GM18502 (cell line): ENCODE measurements at regions not wholly inside any gene's neighbourhood (a gene's known extent, or its start where the extent isn't known, plus 50 kb on each side); places are given as distances from the start of the nearest gene placed in this dataset.
A peak's percentile ranks its signal among the peaks of the same experiment; 100 is the strongest.
"Not testable (repeated sequence)": the region's sequence is repeated elsewhere in the genome, so short reads cannot be mapped to it uniquely, and the experiment has no call there.

Experiments
- ATAC-seq: cut with Tn5 transposase; IDR thresholded peaks from one replicate; pipeline ENCODE4 v1.9.1; 2021; ENCODE audit warnings: mild to moderate bottlenecking; ENCODE audit not compliant: unreplicated experiment, poor library complexity

- ATAC-seq, result no peak
These were observed 554.6 kb upstream of the RGMB start for GRCh38 chr5:98218838-98219237.

GRCh38 chr5:98227489-98227888, 546.0 kb upstream of the RGMB start:
- ATAC-seq, result no peak

- no peak for ATAC-seq
These were observed 542.4 kb upstream of the RGMB start for GRCh38 chr5:98231089-98231488.

- not testable (repeated sequence) for ATAC-seq
These were observed 535.7 kb upstream of the RGMB start for GRCh38 chr5:98237794-98238193.

GRCh38 chr5:98243972-98244371, 529.5 kb upstream of the RGMB start:
- no peak for ATAC-seq

- ATAC-seq, result no peak
These were observed 524.5 kb upstream of the RGMB start for GRCh38 chr5:98248949-98249348.

GRCh38 chr5:98258939-98259338, 514.5 kb upstream of the RGMB start:
- no peak for ATAC-seq

- no peak for ATAC-seq
These were observed 513.9 kb upstream of the RGMB start for GRCh38 chr5:98259595-98259994.

GRCh38 chr5:98263084-98263483, 510.4 kb upstream of the RGMB start:
- no peak for ATAC-seq

- ATAC-seq, result no peak
These were observed 505.2 kb upstream of the RGMB start for GRCh38 chr5:98268162-98268860.

GRCh38 chr5:98275980-98276379, 497.5 kb upstream of the RGMB start:
- ATAC-seq, result no peak

- no peak for ATAC-seq
These were observed 490.9 kb upstream of the RGMB start for GRCh38 chr5:98282521-98282920.

GRCh38 chr5:98292496-98292895, 481.0 kb upstream of the RGMB start:
- peak; percentile 49 for ATAC-seq

- no peak for ATAC-seq
These were observed 477.0 kb upstream of the RGMB start for GRCh38 chr5:98296426-98296825.

GRCh38 chr5:98299435-98299834, 474.0 kb upstream of the RGMB start:
- ATAC-seq, result no peak

GRCh38 chr5:98301547-98301946, 471.9 kb upstream of the RGMB start:
- ATAC-seq, result no peak

- ATAC-seq, result no peak
These were observed 465.7 kb upstream of the RGMB start for GRCh38 chr5:98307811-98308210.

- ATAC-seq, result no peak
These were observed 465.2 kb upstream of the RGMB start for GRCh38 chr5:98308231-98308630.

- no peak for ATAC-seq
These were observed 464.5 kb upstream of the RGMB start for GRCh38 chr5:98308960-98309359.

- peak; percentile 89 for ATAC-seq
These were observed 463.5 kb upstream of the RGMB start for GRCh38 chr5:98309785-98310598.

GRCh38 chr5:98314292-98314691, 459.2 kb upstream of the RGMB start:
- no peak for ATAC-seq

- no peak for ATAC-seq
These were observed 455.1 kb upstream of the RGMB start for GRCh38 chr5:98318386-98318785.
